GM12873 (cell line): ENCODE measurements at regions not wholly inside any gene's neighbourhood (a gene's known extent, or its start where the extent isn't known, plus 50 kb on each side); places are given as distances from the start of the nearest gene placed in this dataset.

Experiments
- TF ChIP-seq, protein P1 (sequence below): IDR thresholded peaks from 2 replicates; pipeline ENCODE4 v1.5.1; 2012; ENCODE audit warnings: low read depth, mild to moderate bottlenecking, moderate library complexity, low read length, control low read depth; ENCODE audit not compliant: insufficient read depth; ENCODE audit errors: missing control alignments

- TF ChIP-seq, protein P1, sequence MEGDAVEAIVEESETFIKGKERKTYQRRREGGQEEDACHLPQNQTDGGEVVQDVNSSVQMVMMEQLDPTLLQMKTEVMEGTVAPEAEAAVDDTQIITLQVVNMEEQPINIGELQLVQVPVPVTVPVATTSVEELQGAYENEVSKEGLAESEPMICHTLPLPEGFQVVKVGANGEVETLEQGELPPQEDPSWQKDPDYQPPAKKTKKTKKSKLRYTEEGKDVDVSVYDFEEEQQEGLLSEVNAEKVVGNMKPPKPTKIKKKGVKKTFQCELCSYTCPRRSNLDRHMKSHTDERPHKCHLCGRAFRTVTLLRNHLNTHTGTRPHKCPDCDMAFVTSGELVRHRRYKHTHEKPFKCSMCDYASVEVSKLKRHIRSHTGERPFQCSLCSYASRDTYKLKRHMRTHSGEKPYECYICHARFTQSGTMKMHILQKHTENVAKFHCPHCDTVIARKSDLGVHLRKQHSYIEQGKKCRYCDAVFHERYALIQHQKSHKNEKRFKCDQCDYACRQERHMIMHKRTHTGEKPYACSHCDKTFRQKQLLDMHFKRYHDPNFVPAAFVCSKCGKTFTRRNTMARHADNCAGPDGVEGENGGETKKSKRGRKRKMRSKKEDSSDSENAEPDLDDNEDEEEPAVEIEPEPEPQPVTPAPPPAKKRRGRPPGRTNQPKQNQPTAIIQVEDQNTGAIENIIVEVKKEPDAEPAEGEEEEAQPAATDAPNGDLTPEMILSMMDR, result no peak
Observed at GRCh38 chr13:105655046-105655445, 880.4 kb downstream of the EFNB2 start.

DNA sequence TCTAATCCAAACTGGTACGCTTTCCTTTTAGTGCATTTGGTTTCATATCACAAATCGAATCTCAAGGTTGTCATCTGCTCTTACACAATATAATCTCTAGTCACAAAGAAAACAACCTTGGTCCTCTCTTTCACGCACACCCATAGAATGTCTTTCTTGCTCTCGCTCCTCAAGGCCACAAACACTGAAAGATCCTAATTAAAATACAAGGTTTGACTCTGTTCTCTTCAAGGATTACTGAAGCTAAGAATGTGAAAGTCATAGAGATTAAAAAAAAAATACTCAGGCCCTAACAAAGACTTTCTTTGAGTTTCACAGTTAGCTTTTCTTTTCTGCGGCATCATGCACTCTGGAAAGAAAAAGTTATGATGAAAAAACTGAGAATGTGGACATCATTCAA, 891.5 kb downstream of the EFNB2 start:
- TF ChIP-seq, protein P1, result no peak

DNA sequence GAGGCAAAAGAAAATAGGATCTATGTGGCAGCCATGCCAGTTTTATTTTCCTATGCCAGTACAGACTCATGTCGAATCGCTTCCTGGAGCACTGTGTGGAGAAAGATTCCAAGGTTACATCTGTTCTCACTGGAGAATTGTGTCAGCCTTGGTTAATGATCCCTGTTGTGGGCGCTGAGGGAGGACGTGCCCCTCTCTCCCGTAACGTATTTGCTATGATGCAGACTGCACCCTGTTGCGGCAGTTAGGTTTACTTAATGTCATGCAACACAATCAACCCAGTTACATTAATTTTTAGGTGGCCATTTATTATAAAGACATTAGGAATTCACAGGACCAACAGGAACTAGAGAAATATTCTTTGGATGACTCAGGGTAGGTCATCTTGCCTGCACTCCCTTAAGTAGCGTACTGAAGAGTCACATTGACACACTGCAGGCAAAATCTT, 892.9 kb downstream of the EFNB2 start:
- TF ChIP-seq, protein P1, result no peak

GRCh38 chr13:105641121-105641520, 894.3 kb downstream of the EFNB2 start:
- TF ChIP-seq, protein P1, result no peak

GRCh38 chr13:105638426-105638825, 897.0 kb downstream of the EFNB2 start:
- TF ChIP-seq, protein P1, result no peak

GRCh38 chr13:105634059-105634458, 901.4 kb downstream of the EFNB2 start:
- TF ChIP-seq, protein P1, result no peak

GRCh38 chr13:105630431-105630830, 905.0 kb downstream of the EFNB2 start:
- TF ChIP-seq, protein P1, result no peak

- TF ChIP-seq, protein P1, result no peak
Observed at GRCh38 chr13:105627270-105627669, 908.2 kb downstream of the EFNB2 start.
